GM12874 (cell line): ENCODE measurements at regions not wholly inside any gene's neighbourhood (a gene's known extent, or its start where the extent isn't known, plus 50 kb on each side); places are given as distances from the start of the nearest gene placed in this dataset.

Experiments used
- CTCF ChIP-seq: IDR thresholded peaks from 2 replicates; pipeline ENCODE4 v1.5.1; 2011; ENCODE audit warnings: low read depth, mild to moderate bottlenecking, control low read depth, low read length, moderate library complexity; ENCODE audit not compliant: insufficient read depth

- TF ChIP-seq CTCF = no peak
Measured at GRCh38 chrX:10892621-10893225, 218.4 kb upstream of the HCCS start.

- TF ChIP-seq CTCF = no peak
Measured at GRCh38 chrX:10893366-10893765, 217.8 kb upstream of the HCCS start.

GRCh38 chrX:10893976-10894375 is 217.2 kb upstream of the HCCS start:
- TF ChIP-seq CTCF = no peak

- no peak for TF ChIP-seq CTCF
Measured at GRCh38 chrX:10897768-10898167, 213.4 kb upstream of the HCCS start.

- TF ChIP-seq CTCF = no peak
Measured at GRCh38 chrX:10900585-10901289, 210.4 kb upstream of the HCCS start.

GRCh38 chrX:10901290-10901633 is 209.9 kb upstream of the HCCS start:
- no peak for TF ChIP-seq CTCF

- no peak for TF ChIP-seq CTCF
Measured at GRCh38 chrX:10902001-10902400, 209.1 kb upstream of the HCCS start.
